HCT116 (cell line): ENCODE measurements at regions not wholly inside any gene's neighbourhood (a gene's known extent, or its start where the extent isn't known, plus 50 kb on each side); places are given as distances from the start of the nearest gene placed in this dataset.

Source experiments
- ATAC-seq: fragments of 200-7000 bp; cut with Tn5 transposase; 2 replicates; pipeline ENCODE4 v1.9.1; 2020; ENCODE audit warnings: mild to moderate bottlenecking, moderate library complexity
- BruUV-seq: library from RNA; stranded (reverse); fragments of 400-500 nt; replicated peaks from 2 replicates; lab custom pipeline; 2021; lab: Mats Ljungman, UMichigan
- CTCF ChIA-PET: fragments of 300-600 bp; sonication (Branson Sonifier 250); formaldehyde crosslinking; loops from one replicate; lab custom pipeline; 2021; ENCODE audit warnings: antibody characterized with exemption; lab: Charles Lee
- POLR2A ChIA-PET: fragments of 300-600, 350-600 bp; sonication (Branson Sonifier 250); formaldehyde crosslinking; loops from one replicate; lab custom pipeline; 2021; ENCODE audit warnings: antibody characterized with exemption; lab: Charles Lee
- RAD21 ChIA-PET, 2 experiments: fragments of 300-600 bp; sonication (Branson Sonifier 250); formaldehyde crosslinking; loops; one replicate each; lab custom pipeline; 2023; ENCODE audit warnings: low total read pairs in 2 of 2; ENCODE audit not compliant: uncharacterized antibody in 2 of 2, unreplicated experiment in 2 of 2, low non-redundant PET in 1 of 2; lab: Charles Lee
- DNase-seq: peaks from one replicate; pipeline ENCODE4 v3.0.0-alpha.2; 2010; ENCODE audit warnings: low read depth, low spot score
- H2AFZ ChIP-seq: fragments of 200-600 bp; shearing (Covaris generic), sonication (generic); 2 replicates; pipeline ENCODE4 v1.6.1; 2017; ENCODE audit warnings: low read depth, mixed run types, mixed read lengths, antibody characterized with exemption, low read length; ENCODE audit not compliant: poor library complexity, severe bottlenecking
- H3K27ac ChIP-seq: 2 replicates; pipeline ENCODE4 v1.5.1; 2012; ENCODE audit warnings: low read depth, low read length
- H3K27me3 ChIP-seq: fragments of 200-600 bp; sonication (generic); 2 replicates; pipeline ENCODE4 v1.6.1; 2016; ENCODE audit warnings: mixed run types, low read length, mixed read lengths; ENCODE audit not compliant: insufficient read depth
- H3K36me3 ChIP-seq, 2 experiments: fragments of 200-500 bp in 1 of 2; fragments of 200-600 bp in 1 of 2; sonication (Bioruptor generic) in 1 of 2; sonication (generic) in 1 of 2; 2 replicates each; pipeline versions ENCODE4 v1.5.1 to v1.6.1; 2014 to 2016; ENCODE audit warnings: low read length in 2 of 2, inconsistent platforms in 1 of 2, mixed read lengths in 1 of 2, mixed run types in 1 of 2; ENCODE audit not compliant: insufficient read depth in 2 of 2, control insufficient read depth in 1 of 2
- H3K4me1 ChIP-seq, 2 experiments: fragments of 200-600 bp in 1 of 2; sonication (generic) in 1 of 2; 2 replicates each; pipeline versions ENCODE4 v1.5.1 to v1.6.1; 2012 to 2017; ENCODE audit warnings: low read length in 2 of 2, inconsistent platforms in 1 of 2, mild to moderate bottlenecking in 1 of 2, mixed read lengths in 1 of 2, mixed run types in 1 of 2, moderate library complexity in 1 of 2; ENCODE audit not compliant: insufficient read depth in 2 of 2, control insufficient read depth in 1 of 2
- H3K4me2 ChIP-seq: fragments of 200-600 bp; sonication (generic); 2 replicates; pipeline ENCODE4 v1.6.1; 2017; ENCODE audit warnings: mixed run types, low read length, mixed read lengths
- H3K4me3 ChIP-seq, 2 experiments: fragments of 200-600 bp in 1 of 2; sonication (generic) in 1 of 2; replicated peaks in 1 of 2; 2 replicates each; pipeline ENCODE4 v1.5.1; 2011 to 2016; ENCODE audit warnings: low read length in 2 of 2, control low read depth in 1 of 2, low read depth in 1 of 2, mild to moderate bottlenecking in 1 of 2, mixed read lengths in 1 of 2, mixed run types in 1 of 2
- H3K79me2 ChIP-seq: fragments of 200-600 bp; sonication (generic); 2 replicates; pipeline ENCODE4 v1.6.1; 2017; ENCODE audit warnings: mild to moderate bottlenecking, mixed run types, low read length, moderate library complexity, mixed read lengths; ENCODE audit not compliant: insufficient read depth
- H3K9ac ChIP-seq: fragments of 200-600 bp; sonication (generic); 2 replicates; pipeline ENCODE4 v1.6.1; 2016; ENCODE audit warnings: low read length, mixed read lengths
- H3K9me2 ChIP-seq: fragments of 200-600 bp; sonication (generic), shearing (Covaris generic); 2 replicates; pipeline ENCODE4 v1.6.1; 2017; ENCODE audit warnings: mixed run types, mild to moderate bottlenecking, moderate library complexity; ENCODE audit not compliant: insufficient read depth
- H3K9me3 ChIP-seq, 2 experiments: fragments of 200-500 bp in 1 of 2; fragments of 200-600 bp in 1 of 2; sonication (Bioruptor generic) in 1 of 2; sonication (generic) in 1 of 2; 2 replicates each; pipeline ENCODE4 v1.6.1; 2014 to 2017; ENCODE audit warnings: low read length in 2 of 2, mixed read lengths in 2 of 2, inconsistent platforms in 1 of 2, low read depth in 1 of 2, mild to moderate bottlenecking in 1 of 2, mixed run types in 1 of 2, moderate library complexity in 1 of 2; ENCODE audit not compliant: control insufficient read depth in 1 of 2, insufficient read depth in 1 of 2
- H4K20me1 ChIP-seq: fragments of 200-600 bp; sonication (generic), shearing (Covaris generic); 2 replicates; pipeline ENCODE4 v1.6.1; 2017; ENCODE audit warnings: mixed run types, mild to moderate bottlenecking, moderate library complexity; ENCODE audit not compliant: insufficient read depth
- CBX3 ChIP-seq: IDR thresholded peaks from 2 replicates; pipeline ENCODE4 v1.6.1; 2012; ENCODE audit warnings: low read depth
- EGR1 ChIP-seq: IDR thresholded peaks from 2 replicates; pipeline ENCODE4 v1.6.1; 2012; ENCODE audit warnings: low read depth
- EZH2 ChIP-seq: fragments of 200-600 bp; sonication (generic); IDR thresholded peaks from 2 replicates; pipeline ENCODE4 v1.6.1; 2017; ENCODE audit warnings: antibody characterized with exemption, mixed run types
- EZH2phosphoT487 ChIP-seq: fragments of 200-600 bp; IDR thresholded peaks from 2 replicates; pipeline ENCODE4 v1.6.1; 2018; ENCODE audit warnings: antibody characterized with exemption, borderline replicate concordance
- POLR2A ChIP-seq: IDR thresholded peaks from 2 replicates; pipeline ENCODE4 v1.7.0; 2011; ENCODE audit warnings: borderline replicate concordance; ENCODE audit not compliant: insufficient read depth, insufficient read length; ENCODE audit errors: extremely low read depth
- POLR2AphosphoS5 ChIP-seq: IDR thresholded peaks from 2 replicates; pipeline ENCODE4 v1.6.1; 2011; ENCODE audit warnings: mild to moderate bottlenecking, low read depth, low read length, moderate library complexity
- RAD21 ChIP-seq: IDR thresholded peaks from 2 replicates; pipeline ENCODE4 v1.6.1; 2012; ENCODE audit warnings: low read depth, mild to moderate bottlenecking
- SRF ChIP-seq: IDR thresholded peaks from 2 replicates; pipeline ENCODE4 v1.6.1; 2012; ENCODE audit warnings: low read depth
- ZNF274 ChIP-seq: fragments of 200-500 bp; sonication (Bioruptor generic); IDR thresholded peaks from 2 replicates; pipeline ENCODE4 v1.6.1; 2014; ENCODE audit warnings: mild to moderate bottlenecking, low read depth, low read length, inconsistent platforms
- intact Hi-C: fragments of 100-400 bp; cut with micrococcal nuclease; formaldehyde crosslinking; loops from 2 replicates; pipeline ENCODE4 v1.10.0; 2022
- TF ChIP-seq, protein P1 (sequence below), 3 experiments: fragments of 200-600 bp in 1 of 3; sonication (generic) in 1 of 3; IDR thresholded peaks in 2 of 3; conservative IDR thresholded peaks in 1 of 3; 2 replicates each; pipeline ENCODE4 v1.5.1; 2012 to 2017; ENCODE audit warnings: low read depth in 2 of 3, low read length in 2 of 3, antibody characterized with exemption in 1 of 3, borderline replicate concordance in 1 of 3, control low read depth in 1 of 3, mild to moderate bottlenecking in 1 of 3, mixed read lengths in 1 of 3, mixed run types in 1 of 3, moderate library complexity in 1 of 3; ENCODE audit not compliant: insufficient read depth in 1 of 3
- TF ChIP-seq, protein P2 (sequence below): IDR thresholded peaks from 2 replicates; pipeline ENCODE4 v1.6.1; 2012

DNA sequence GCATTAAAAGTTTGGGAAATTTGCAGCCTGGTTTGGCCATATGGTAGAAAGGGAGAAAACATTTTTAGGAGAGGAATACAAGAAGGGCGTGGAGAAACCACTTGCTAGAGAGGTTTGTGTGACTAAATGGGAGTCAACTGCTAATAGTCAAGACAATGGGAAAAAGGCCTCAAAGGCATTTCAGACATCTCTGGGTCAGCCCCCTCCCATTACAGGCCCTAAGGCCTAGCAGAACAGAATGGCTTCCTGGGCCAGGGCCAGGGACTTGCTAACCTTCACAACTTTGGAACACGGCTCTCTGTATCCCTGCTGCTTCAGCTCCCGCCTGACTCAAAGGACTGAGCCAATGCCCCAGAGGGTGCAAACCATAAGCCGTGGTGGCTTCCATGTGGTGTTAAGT lies 752.3 kb upstream of the ADAMTS5 start:
- no peaks in the 10 kb centered on the region for H3K9me2 ChIP-seq
- no peak for ATAC-seq
- POLR2A ChIA-PET: no interaction called here

DNA sequence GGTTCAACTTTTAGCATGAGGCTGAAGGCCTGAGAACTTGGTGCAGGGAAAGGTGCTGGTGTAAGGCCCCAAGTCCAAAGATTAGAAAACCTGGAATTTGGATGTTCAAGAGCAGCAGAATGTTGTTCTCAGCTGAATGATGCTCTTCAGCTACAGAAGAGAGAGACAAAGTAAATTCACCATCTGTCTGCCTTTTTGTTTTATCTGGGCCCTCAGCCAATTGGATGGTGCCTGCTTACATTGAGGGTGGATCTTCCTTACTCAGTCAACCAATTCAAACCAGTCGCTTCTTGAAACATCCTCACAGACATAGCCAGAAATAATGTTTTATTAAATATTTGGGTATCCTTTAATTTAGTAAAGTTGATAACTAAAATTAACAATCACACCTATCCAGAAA lies 748.2 kb upstream of the ADAMTS5 start:
- ChIA-PET RAD21 (no interaction called here), CTCF (no interaction called here), POLR2A (no interaction called here)
- no peak for ATAC-seq
- H3K36me3 ChIP-seq: no peaks in the 10 kb centered on the region
- no peaks in the 10 kb centered on the region for H3K4me1 ChIP-seq
- H3K27ac ChIP-seq: no peak overlapping the region
- no peak for DNase-seq
- no peaks in the 10 kb centered on the region for H4K20me1 ChIP-seq
- H3K27me3 ChIP-seq: no peaks in the 10 kb centered on the region
- H3K4me3 ChIP-seq: no peak overlapping the region
- H3K79me2 ChIP-seq: no peaks in the 10 kb centered on the region
- no peak overlapping the region for H3K9ac ChIP-seq
- H3K9me3 ChIP-seq: peaks cover 10 to 14% of the 10 kb centered on the region in 2 experiments; a peak in 2 of 4 replicates
- BruUV-seq: no TSS peak
- no peak overlapping the region for H2AFZ ChIP-seq
- no peak for TF ChIP-seq ZNF274
- no peak for TF ChIP-seq POLR2AphosphoS5
- TF ChIP-seq, protein P1, sequence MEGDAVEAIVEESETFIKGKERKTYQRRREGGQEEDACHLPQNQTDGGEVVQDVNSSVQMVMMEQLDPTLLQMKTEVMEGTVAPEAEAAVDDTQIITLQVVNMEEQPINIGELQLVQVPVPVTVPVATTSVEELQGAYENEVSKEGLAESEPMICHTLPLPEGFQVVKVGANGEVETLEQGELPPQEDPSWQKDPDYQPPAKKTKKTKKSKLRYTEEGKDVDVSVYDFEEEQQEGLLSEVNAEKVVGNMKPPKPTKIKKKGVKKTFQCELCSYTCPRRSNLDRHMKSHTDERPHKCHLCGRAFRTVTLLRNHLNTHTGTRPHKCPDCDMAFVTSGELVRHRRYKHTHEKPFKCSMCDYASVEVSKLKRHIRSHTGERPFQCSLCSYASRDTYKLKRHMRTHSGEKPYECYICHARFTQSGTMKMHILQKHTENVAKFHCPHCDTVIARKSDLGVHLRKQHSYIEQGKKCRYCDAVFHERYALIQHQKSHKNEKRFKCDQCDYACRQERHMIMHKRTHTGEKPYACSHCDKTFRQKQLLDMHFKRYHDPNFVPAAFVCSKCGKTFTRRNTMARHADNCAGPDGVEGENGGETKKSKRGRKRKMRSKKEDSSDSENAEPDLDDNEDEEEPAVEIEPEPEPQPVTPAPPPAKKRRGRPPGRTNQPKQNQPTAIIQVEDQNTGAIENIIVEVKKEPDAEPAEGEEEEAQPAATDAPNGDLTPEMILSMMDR (IDR thresholded peaks at IDR 0.05 in 2 of 3, conservative IDR thresholded peaks at IDR 0.05 in 1 of 3; ENCODE audit: borderline replicate concordance in 1 of 3, insufficient read depth in 1 of 3, low read depth in 2 of 3, low read length in 2 of 3): no peak
- TF ChIP-seq CBX3: no peak
- no peak for TF ChIP-seq EGR1
- TF ChIP-seq, protein P2, sequence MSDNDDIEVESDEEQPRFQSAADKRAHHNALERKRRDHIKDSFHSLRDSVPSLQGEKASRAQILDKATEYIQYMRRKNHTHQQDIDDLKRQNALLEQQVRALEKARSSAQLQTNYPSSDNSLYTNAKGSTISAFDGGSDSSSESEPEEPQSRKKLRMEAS: no peak
- no peak for TF ChIP-seq RAD21
- no peak for TF ChIP-seq EZH2
- TF ChIP-seq SRF: no peak
- no peaks in the 10 kb centered on the region for H3K9me2 ChIP-seq
- intact Hi-C loops: no loop called here
- H3K4me2 ChIP-seq: no peak overlapping the region

More for the DNA sequence above, 752.3 kb upstream of the ADAMTS5 start:
- CTCF ChIA-PET: no interaction called here
- H3K9me3 ChIP-seq: peaks cover 18 to 22% of the 10 kb centered on the region in 2 experiments; a peak in 2 of 4 replicates
- H3K27me3 ChIP-seq: no peaks in the 10 kb centered on the region
- no peak overlapping the region for H2AFZ ChIP-seq
- no peak overlapping the region for H3K9ac ChIP-seq
- H3K79me2 ChIP-seq: no peaks in the 10 kb centered on the region
- H3K36me3 ChIP-seq: no peaks in the 10 kb centered on the region
- no peaks in the 10 kb centered on the region for H3K4me1 ChIP-seq
- no peak for DNase-seq
- intact Hi-C loops: no loop called here
- H4K20me1 ChIP-seq: no peaks in the 10 kb centered on the region
- no peak overlapping the region for H3K27ac ChIP-seq
- no peak overlapping the region for H3K4me2 ChIP-seq
- no peak overlapping the region for H3K4me3 ChIP-seq
- no TSS peak for BruUV-seq
- TF ChIP-seq EZH2phosphoT487: no peak
- TF ChIP-seq POLR2A: no peak
- TF ChIP-seq EZH2: no peak
- TF ChIP-seq, protein P2: no peak
- RAD21 ChIA-PET: no interaction called here
